GM12873 (cell line): ENCODE measurements at regions not wholly inside any gene's neighbourhood (a gene's known extent, or its start where the extent isn't known, plus 50 kb on each side); places are given as distances from the start of the nearest gene placed in this dataset.

Experiments used
- TF ChIP-seq, protein P1 (sequence below): IDR thresholded peaks from 2 replicates; pipeline ENCODE4 v1.5.1; 2012; ENCODE audit warnings: low read depth, mild to moderate bottlenecking, moderate library complexity, low read length, control low read depth; ENCODE audit not compliant: insufficient read depth; ENCODE audit errors: missing control alignments

DNA sequence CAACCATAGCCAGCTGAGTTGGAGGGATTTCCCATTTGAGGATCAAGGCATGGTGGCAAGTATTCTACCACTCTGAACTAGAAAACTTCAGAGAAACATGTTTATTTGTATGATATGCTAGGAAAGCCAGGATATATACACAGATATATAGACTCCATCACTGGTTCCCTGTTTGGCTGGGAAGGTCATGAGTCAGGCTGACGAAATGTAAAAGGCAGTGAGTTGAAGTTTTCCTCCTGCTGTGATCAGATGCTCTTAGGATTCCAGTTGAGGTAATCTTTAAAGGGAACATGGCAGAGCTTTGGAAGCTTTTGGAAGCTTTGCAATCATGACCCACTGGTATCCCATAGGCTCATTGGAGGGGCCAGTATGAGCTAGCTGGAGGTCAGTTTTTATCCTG, 1369.1 kb downstream of the EPHA7 start:
- TF ChIP-seq, protein P1, sequence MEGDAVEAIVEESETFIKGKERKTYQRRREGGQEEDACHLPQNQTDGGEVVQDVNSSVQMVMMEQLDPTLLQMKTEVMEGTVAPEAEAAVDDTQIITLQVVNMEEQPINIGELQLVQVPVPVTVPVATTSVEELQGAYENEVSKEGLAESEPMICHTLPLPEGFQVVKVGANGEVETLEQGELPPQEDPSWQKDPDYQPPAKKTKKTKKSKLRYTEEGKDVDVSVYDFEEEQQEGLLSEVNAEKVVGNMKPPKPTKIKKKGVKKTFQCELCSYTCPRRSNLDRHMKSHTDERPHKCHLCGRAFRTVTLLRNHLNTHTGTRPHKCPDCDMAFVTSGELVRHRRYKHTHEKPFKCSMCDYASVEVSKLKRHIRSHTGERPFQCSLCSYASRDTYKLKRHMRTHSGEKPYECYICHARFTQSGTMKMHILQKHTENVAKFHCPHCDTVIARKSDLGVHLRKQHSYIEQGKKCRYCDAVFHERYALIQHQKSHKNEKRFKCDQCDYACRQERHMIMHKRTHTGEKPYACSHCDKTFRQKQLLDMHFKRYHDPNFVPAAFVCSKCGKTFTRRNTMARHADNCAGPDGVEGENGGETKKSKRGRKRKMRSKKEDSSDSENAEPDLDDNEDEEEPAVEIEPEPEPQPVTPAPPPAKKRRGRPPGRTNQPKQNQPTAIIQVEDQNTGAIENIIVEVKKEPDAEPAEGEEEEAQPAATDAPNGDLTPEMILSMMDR = no peak

DNA sequence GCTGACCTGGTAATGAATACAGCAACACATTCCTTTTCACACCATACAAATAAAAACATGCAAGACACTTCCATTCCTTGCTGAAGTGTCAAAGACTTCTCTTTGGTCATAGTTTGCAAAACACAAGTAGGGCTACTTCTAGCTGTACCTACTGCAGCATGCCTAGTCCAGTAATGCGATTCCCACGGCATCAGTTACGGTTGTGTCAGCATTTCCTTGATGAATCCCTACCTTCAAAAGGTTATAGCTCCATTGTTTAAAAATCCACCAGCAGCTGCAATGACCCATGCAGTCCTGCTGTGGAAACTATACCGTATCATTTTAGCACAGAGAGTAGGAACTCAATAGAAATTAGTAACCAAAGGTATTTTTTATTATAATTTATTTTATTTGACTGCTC, 1371.5 kb downstream of the EPHA7 start:
- TF ChIP-seq, protein P1 = no peak

DNA sequence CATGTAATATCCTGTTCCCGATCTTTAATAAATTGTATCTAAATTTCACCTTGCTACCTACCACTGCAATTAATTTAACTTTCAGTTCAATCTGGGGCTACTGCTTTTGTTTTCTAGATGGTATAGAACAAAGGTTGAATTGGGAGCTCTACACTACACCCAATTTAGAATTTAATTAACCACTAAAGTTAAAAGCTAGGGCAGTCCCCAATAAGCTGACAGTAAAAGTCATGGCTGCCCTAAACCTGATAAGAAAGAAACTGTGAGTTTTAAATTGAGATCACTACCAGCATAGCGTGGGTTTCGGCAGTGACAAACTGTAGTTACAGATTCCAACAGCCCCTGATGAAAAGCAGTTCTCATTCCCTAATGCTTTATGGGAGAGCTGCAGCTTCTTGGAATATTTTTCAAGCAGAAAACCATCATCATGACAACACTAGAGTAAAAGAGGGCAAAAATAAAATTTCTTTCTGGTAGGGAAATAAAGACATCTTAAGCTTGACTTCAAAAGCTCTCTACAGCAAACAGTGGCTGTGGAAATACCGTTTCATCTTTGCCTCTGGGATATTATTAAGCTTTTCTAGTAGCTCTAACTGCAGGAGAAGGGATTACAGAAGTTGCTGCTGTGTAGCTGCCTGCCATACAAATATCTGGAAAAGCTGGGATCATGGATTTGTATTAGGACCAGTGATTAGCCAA, 1372.1 kb downstream of the EPHA7 start:
- TF ChIP-seq, protein P1 = no peak

DNA sequence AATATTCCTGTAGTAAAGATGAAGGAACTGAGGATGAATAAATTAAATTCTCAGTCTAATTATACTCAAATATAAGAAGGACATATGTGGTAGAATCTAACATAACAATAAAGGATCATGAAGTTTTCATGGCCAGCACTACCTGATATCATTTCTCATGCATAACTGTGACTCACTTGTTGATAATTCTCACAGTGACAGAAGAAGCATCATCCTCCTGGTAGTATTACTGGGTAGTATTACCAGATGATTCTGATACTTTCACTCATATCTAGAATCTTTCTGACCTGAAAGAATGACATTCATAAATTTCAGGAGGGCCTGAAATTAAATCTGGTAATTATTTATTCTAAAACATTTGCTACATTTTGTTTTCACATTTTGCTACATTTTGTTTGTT, 1375.0 kb downstream of the EPHA7 start:
- TF ChIP-seq, protein P1 = no peak

DNA sequence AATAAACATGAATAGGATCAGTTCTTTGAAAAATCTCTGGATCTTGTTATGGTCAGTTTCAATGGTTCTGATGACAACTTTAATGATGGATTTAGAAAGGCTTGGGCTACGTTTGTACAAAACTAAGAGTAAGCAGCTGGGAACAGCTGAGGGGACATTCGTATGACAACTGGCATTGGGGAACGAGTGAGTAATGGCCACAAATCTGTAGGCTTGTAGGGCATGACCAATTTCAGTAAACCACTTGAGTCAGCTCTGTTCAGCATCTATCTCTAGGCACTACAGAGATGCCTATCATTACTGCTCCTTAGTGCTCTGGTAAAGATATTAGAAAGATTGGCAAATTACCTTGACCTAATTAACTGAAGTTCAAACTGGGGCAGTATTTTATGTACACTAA, 1375.6 kb downstream of the EPHA7 start:
- TF ChIP-seq, protein P1 = no peak

DNA sequence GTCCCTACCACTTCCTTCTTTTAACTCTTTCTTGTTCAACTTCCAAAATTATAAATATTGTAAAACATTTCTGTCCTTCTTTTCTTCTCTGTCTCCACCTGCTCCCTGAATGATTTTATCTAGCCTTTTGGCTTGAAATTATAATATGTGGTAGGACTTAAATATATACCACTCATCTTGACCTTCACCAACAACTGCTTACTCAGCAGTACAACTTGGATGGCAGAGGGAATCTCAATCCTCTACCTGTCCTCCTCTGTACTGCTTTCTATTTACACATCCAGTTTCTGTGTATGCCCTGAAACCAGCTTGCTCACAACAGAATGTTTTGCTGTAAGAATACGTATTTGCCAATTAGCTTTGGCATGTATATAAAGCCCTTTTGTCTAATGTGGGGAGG, 1392.5 kb downstream of the EPHA7 start:
- TF ChIP-seq, protein P1 = no peak

DNA sequence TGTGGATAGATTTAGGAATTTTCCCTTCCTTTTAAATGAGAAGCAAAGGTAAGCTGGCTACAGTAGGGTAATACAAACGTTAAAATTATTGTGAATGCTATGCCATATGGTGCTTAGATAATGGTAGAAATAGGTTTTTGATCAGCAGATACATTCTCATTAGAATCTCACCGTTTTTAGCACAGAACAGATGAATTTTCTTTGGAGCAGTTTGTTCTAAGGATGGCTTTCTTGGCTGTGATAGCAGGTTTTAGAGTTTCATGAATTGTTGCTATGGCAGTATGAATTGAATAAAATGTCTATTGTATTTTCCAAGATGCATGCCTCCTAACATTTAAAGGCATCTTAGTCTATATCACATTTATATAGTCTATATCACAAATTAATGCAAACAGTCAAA, 1394.5 kb downstream of the EPHA7 start:
- TF ChIP-seq, protein P1 = no peak
